Activated CD8-positive, alpha-beta memory T cell treated with anti-CD3 and anti-CD28 coated beads for 48 hours (primary cell): ENCODE measurements at regions not wholly inside any gene's neighbourhood (a gene's known extent, or its start where the extent isn't known, plus 50 kb on each side); places are given as distances from the start of the nearest gene placed in this dataset.

Experiments used
- DNase-seq, 3 experiments: peaks; one replicate each; pipeline ENCODE4 v3.0.0-alpha.2; 2020; ENCODE audit warnings: low read depth in 2 of 3, low spot score in 2 of 3

DNA sequence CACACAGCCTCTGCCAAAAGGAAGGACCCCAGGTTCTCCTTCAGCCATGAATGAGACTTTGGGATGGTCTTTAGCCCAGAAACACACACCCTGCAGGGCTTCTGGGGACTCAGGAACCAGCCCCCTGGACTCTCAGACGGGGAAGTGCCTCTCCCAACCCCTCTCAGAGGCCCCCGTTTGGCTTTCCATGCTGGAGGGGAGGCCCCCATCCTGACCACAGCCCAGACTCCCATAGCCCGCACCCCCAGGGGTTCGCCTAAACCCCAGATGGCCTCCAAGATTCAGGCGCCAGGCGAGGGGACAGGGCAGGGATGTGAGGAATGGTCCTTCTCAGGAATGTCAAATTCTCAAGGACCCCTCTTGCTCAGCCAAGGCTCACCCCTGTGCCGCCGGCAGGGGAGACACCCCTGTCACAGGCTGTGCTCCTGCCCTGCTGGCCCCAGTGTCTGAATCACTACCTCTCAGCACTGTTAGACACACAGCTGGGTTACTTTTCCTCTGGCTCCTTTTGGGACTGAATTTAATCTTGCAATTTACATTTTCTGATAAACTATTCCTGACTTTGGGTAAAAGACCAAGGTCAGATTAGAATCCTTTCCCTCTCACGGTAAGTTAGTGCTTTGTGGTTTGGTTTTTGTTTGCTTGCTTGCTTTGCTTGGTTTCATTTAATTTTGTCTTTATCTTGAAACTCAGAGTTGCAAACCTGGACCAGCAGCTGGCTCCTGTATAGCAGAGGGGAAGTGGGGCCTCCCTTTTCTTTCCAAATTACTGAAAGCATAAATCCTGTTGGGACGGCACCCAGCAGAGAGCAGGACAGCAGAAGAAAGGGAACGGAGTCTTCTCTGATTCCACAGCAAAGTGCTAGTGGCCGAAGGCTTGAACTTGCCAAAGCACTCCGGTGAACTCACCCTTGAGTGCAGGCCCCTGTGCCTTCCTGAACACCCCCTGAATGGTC, 198.9 kb upstream of the RAB6C start:
- DNase-seq = no peak

- no peak for DNase-seq
Observed at GRCh38 chr2:129781749-129782632, 197.5 kb upstream of the RAB6C start.

DNA sequence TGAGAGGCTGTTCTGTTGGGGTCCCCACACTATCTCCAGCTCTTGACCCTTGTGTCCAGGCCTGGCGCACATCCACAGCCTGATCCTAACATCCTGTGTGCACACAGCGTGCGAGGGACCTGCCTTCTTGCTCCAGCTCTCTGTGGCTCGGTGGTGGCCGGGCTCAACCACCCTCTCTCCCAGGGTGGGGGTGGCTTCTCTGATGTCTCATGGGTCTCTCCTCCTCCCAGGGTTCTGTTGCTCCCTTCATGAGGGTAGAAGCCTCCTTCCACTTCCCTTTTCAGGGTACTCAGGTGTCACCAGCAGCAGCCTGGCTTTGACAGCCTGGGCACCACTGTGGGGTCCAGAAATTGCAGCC, 196.9 kb upstream of the RAB6C start:
- DNase-seq = no peak

GRCh38 chr2:129784486-129784885, 195.0 kb upstream of the RAB6C start:
- DNase-seq = no peak

GRCh38 chr2:129791712-129792111, 187.8 kb upstream of the RAB6C start:
- no peak for DNase-seq

GRCh38 chr2:129793431-129793902, 186.0 kb upstream of the RAB6C start:
- no peak for DNase-seq

DNA sequence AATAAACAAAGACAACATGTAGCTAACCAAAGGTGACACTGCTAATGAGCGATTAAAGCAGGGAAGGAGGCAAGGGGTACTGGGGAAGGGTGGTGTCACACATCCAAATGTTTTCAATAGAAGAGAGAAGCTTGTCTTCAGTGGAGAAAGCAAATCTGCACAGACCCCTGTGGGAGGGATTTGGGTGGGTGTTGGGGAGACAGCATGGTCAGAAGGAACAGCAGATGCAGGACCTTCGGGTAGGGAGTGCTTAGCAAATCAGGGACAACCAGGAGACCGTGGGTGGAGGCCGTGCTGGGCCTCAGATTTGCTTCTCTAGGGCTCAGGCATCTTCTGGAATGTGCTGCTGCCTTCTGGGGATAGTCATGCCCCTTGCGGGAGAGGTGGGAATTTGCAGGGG, 185.3 kb upstream of the RAB6C start:
- DNase-seq = no peak

DNA sequence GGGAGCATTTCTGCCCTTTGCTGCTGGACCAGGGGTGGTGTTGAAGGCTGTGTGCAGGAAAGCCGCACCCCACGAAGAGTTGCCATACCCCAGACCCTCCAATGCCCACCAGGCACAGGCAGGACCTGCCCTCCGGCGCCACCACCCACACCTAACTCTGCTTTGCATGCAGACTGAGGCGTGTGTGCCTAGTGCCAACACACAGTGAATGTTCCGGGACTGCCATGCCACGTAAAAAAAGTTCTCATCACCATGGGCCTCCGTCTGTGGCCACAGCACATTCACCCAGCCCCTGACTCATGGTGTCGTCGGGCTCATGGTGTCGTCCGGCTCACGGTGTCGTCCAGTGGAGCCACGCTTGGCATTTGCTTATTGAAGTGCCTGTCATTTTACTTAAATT, 184.9 kb upstream of the RAB6C start:
- no peak for DNase-seq

- DNase-seq = no peak
Observed at GRCh38 chr2:129796225-129796624, 183.2 kb upstream of the RAB6C start.

- DNase-seq = no peak
Observed at GRCh38 chr2:129796801-129797488, 182.5 kb upstream of the RAB6C start.

DNA sequence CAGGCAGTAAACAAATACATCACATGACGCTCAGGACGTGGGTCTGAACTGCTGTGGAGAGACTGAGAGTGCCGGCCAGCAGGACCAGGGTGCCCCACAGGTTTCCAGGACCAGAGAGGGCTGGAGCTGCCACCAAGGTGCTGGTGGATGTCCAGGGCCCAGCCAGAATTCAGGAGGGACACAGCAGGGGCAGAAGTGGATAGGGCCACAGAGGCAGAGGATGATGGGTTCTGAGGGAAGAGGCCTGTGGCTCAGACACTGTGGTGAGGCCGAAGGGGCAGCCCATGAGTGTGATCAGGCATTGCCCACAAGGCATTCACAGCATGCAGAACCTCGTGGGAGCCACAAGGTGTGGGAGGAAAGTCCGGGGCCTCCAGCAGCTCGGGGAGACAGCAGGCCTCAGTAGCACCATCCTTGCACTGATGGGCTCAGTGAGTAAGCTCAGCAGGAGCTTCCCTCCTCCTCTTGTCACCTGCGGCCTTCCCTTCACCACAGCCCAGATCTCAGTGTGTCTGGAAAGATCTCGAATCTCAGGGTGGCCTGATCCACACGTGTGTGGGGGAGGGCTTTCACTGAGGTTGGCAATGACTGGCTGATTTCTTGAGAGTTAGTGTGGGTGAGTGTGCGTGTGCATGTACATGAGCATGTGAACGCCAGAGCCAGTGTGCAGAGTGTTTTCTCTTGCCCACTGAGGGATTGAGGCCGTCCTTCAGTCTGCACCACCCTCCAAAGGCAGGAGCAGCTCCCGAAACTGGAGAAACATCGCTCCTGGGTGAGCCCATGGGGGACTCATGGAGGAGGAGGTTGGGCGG, 181.8 kb upstream of the RAB6C start:
- no peak for DNase-seq

DNA sequence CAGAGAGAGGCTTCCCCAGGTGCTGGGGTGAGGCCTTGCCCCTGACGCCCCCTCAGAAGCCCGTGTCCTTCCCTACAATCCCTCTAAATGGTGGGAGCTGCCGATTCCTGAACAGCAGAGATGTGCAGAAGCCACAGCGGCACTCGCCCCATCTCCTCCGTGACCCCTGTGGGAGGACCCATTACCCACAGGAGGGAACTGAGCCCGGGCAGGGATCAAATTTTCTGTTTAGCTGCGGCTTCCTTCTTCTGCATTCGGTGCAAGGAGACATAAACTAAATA, 181.2 kb upstream of the RAB6C start:
- DNase-seq = no peak

- DNase-seq = no peak
Observed at GRCh38 chr2:129798626-129799025, 180.8 kb upstream of the RAB6C start.

- DNase-seq = no peak
Observed at GRCh38 chr2:129799036-129799958, 180.2 kb upstream of the RAB6C start.

DNA sequence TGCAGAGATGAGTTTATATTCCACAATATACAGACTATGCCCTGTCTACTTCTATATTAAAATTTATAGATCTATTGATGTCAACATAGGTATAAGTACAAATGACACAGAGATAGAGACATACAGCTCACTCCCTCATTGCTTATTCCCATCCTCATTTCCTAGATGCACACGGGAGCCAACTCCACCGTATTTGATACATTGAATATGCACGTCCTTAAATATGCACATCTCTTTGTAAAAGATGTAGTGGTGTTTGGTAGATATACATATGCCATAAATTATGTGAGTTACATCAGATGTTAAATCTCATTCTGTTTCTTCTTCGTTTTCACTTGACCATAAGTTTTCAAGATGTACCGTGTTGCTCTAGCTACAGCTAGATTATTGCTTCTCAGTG, 179.2 kb upstream of the RAB6C start:
- no peak for DNase-seq

DNA sequence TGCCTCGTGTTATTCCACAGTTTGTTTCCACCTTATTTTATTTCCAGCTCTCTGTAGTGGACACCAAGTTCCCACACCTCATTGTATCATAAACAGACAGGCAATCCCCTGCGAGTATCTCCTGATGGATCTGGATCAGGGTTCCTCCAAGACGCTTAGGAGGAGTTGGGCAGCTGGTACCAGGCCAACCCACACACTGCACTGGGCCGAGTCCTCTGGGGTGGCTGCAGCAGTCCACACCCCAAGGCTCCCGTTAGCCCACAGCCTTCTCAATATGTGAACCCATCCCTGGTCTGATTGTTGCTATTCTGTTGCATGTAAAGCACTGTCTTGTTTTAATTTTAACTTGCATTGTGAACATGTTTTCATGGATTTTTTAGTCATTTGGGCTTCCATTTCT, 178.8 kb upstream of the RAB6C start:
- no peak for DNase-seq

GRCh38 chr2:129801575-129801974, 177.9 kb upstream of the RAB6C start:
- no peak for DNase-seq

DNA sequence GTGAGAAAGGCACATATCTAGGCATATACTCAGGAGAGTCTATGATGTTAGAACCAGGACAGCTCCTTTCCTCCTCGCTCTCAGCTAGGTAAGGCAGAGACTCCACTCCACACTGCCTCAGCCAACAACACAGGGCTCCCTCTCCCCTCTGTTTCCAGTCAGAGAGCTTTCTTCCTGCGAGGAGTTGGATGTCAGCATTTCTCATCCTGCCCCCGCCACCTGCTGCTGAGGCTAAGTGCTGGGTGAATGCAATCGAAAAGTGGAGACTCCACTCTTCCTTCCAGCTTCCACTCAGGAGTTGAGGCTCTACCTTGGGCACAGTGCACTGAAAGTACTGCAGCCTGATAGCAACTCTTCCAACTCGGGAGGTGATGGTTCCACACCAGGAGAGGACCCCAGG, 177.2 kb upstream of the RAB6C start:
- no peak for DNase-seq

DNA sequence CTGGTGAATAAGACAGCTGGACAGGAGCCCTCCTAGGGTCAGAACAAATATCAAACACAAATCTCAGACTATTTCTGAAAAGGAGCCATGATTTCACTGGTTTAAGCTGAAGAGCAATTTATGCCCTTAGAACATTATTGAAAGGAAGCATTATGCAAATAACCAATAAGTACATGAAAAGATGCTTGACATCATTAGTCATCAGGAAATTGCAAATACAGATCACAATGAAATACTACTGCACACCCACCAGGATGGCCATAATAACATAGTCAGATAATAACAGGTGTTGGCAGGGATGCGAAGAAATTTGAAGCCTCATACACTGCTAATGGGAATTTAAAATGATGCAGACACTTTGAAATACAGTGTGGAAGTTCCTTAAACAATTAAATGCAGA, 176.4 kb upstream of the RAB6C start:
- no peak for DNase-seq

DNA sequence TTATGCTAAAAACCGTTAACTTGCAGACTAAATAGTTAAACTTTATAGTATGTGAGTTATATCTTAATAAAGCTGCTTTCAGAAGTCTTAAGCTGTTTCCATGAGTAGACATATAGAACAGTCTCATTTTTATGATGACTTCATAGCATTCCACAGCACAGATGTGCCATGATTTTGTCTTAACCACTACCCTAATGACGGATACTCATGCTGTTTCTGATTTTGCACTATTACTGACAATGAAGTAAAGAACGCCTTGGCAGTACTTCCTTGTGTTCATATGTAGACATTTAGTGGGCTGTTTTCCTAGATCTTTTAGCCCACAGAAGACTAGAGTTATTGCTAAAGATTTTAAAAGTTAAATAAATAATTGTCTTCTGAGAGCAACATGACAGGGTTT, 175.6 kb upstream of the RAB6C start:
- DNase-seq = no peak
